DND-41 (cell line): ENCODE measurements at regions not wholly inside any gene's neighbourhood (a gene's known extent, or its start where the extent isn't known, plus 50 kb on each side); places are given as distances from the start of the nearest gene placed in this dataset.

Experiments
- ATAC-seq: fragments of 200-7000 bp; cut with Tn5 transposase; 3 replicates; pipeline ENCODE4 v1.9.1; 2021; ENCODE audit warnings: low read depth; ENCODE audit not compliant: insufficient read depth
- DNase-seq: peaks from one replicate; pipeline ENCODE4 v3.0.0-alpha.2; 2020
- H2AFZ ChIP-seq: 2 replicates; pipeline ENCODE4 v1.6.0; 2012; ENCODE audit warnings: low read depth, low read length
- H3K27ac ChIP-seq: 2 replicates; pipeline ENCODE4 v1.5.1; 2012; ENCODE audit warnings: low read length, inconsistent platforms
- H3K27me3 ChIP-seq: fragments of 200-600 bp; sonication (generic); 2 replicates; pipeline ENCODE4 v1.6.0; 2012; ENCODE audit warnings: low read length, mild to moderate bottlenecking, inconsistent platforms; ENCODE audit not compliant: insufficient read depth, poor library complexity
- H3K36me3 ChIP-seq: 2 replicates; pipeline ENCODE4 v1.5.1; 2012; ENCODE audit warnings: low read length, inconsistent platforms; ENCODE audit not compliant: insufficient read depth
- H3K4me1 ChIP-seq: 2 replicates; pipeline ENCODE4 v1.5.1; 2012; ENCODE audit warnings: mild to moderate bottlenecking, low read length; ENCODE audit not compliant: insufficient read depth
- H3K4me2 ChIP-seq: 2 replicates; pipeline ENCODE4 v1.6.0; 2012; ENCODE audit warnings: mild to moderate bottlenecking, moderate library complexity, low read length, inconsistent platforms; ENCODE audit not compliant: insufficient read depth
- H3K4me3 ChIP-seq, 2 experiments: fragments of 200-600 bp in 1 of 2; shearing (Covaris generic) in 1 of 2; 2 replicates each; pipeline ENCODE4 v1.5.1; 2012 to 2016; ENCODE audit warnings: inconsistent platforms in 2 of 2, low read length in 2 of 2, mild to moderate bottlenecking in 2 of 2, low read depth in 1 of 2, moderate library complexity in 1 of 2
- H3K79me2 ChIP-seq: 2 replicates; pipeline ENCODE4 v1.6.0; 2012; ENCODE audit warnings: low read length, inconsistent platforms; ENCODE audit not compliant: insufficient read depth
- H3K9ac ChIP-seq: 2 replicates; pipeline ENCODE4 v1.6.0; 2012; ENCODE audit warnings: low read depth, mild to moderate bottlenecking, inconsistent platforms, low read length, moderate library complexity
- H3K9me3 ChIP-seq: 2 replicates; pipeline ENCODE4 v1.5.1; 2012; ENCODE audit warnings: low read length, moderate library complexity, mild to moderate bottlenecking, inconsistent platforms; ENCODE audit not compliant: insufficient read depth, severe bottlenecking
- H4K20me1 ChIP-seq: 2 replicates; pipeline ENCODE4 v1.6.0; 2012; ENCODE audit warnings: low read length; ENCODE audit not compliant: insufficient read depth
- EZH2 ChIP-seq: IDR thresholded peaks from 3 replicates; pipeline ENCODE4 v1.6.1; 2012; ENCODE audit warnings: borderline replicate concordance, low read depth, mild to moderate bottlenecking, moderate library complexity, low read length, inconsistent platforms; ENCODE audit not compliant: severe bottlenecking
- TF ChIP-seq, protein P1 (sequence below): IDR thresholded peaks from 2 replicates; pipeline ENCODE4 v1.5.1; 2012; ENCODE audit warnings: borderline replicate concordance, low read length, moderate library complexity, mild to moderate bottlenecking; ENCODE audit not compliant: poor library complexity, severe bottlenecking; ENCODE audit errors: extremely low read depth

DNA sequence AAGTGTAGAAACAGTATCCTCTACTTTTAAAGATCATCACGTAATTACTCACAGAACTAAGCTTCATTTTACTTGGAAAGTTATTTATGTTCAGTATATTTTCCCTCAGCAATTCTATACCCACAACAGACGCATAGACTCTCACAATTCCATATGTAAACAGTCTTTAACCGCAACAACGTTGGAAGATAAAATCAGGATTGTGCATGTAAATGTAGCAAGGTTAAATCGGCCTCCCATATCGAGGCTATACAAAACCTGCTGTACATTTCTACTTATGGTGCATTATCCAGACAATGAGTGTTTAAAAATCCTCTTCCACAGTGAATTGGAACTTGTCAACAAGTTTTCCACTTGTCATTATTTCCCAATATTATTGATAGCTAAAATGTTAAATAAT is 581.1 kb downstream of the SLC16A7 start:
- H3K9ac ChIP-seq: no peak overlapping the region
- no peaks in the 10 kb centered on the region for H3K36me3 ChIP-seq
- no peak overlapping the region for H3K27ac ChIP-seq
- H3K4me3 ChIP-seq: no peak overlapping the region
- H2AFZ ChIP-seq: no peak overlapping the region
- H3K79me2 ChIP-seq: no peaks in the 10 kb centered on the region
- H4K20me1 ChIP-seq: no peaks in the 10 kb centered on the region
- H3K9me3 ChIP-seq: no peaks in the 10 kb centered on the region
- DNase-seq (no peak), ATAC-seq (no peak)
- H3K27me3 ChIP-seq: no peaks in the 10 kb centered on the region
- TF ChIP-seq EZH2: no peak
- TF ChIP-seq, protein P1, sequence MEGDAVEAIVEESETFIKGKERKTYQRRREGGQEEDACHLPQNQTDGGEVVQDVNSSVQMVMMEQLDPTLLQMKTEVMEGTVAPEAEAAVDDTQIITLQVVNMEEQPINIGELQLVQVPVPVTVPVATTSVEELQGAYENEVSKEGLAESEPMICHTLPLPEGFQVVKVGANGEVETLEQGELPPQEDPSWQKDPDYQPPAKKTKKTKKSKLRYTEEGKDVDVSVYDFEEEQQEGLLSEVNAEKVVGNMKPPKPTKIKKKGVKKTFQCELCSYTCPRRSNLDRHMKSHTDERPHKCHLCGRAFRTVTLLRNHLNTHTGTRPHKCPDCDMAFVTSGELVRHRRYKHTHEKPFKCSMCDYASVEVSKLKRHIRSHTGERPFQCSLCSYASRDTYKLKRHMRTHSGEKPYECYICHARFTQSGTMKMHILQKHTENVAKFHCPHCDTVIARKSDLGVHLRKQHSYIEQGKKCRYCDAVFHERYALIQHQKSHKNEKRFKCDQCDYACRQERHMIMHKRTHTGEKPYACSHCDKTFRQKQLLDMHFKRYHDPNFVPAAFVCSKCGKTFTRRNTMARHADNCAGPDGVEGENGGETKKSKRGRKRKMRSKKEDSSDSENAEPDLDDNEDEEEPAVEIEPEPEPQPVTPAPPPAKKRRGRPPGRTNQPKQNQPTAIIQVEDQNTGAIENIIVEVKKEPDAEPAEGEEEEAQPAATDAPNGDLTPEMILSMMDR: no peak
- no peaks in the 10 kb centered on the region for H3K4me1 ChIP-seq
- H3K4me2 ChIP-seq: no peak overlapping the region

DNA sequence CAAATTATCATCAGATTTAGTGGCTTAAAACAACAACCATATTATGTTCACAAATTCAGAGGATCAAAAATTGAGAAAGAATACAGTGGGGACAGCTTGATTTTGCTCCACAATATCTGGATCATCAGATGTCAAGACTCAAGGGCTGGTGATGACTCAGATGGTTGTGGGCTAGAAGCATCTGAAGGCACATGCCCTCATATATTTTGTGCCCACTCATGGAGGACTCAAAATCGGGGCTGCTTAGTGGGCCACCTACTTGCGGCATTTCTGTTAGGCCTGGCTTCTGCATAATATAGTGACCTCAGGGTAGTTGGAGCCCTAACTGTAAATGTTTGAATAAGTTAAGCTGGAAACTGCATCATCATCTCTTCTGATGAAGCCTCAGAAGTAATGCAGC is 584.5 kb downstream of the SLC16A7 start:
- Histone ChIP-seq H3K27me3 (no peaks in the 10 kb centered on the region), H3K36me3 (no peaks in the 10 kb centered on the region), H3K9me3 (no peaks in the 10 kb centered on the region), H4K20me1 (no peaks in the 10 kb centered on the region), H2AFZ (no peak overlapping the region), H3K9ac (no peak overlapping the region), H3K4me2 (no peak overlapping the region), H3K4me3 (no peak overlapping the region), H3K4me1 (no peaks in the 10 kb centered on the region), H3K27ac (no peak overlapping the region), H3K79me2 (no peaks in the 10 kb centered on the region)
- DNase-seq (no peak), ATAC-seq (no peak)
- TF ChIP-seq, protein P1: no peak
- TF ChIP-seq EZH2: no peak

DNA sequence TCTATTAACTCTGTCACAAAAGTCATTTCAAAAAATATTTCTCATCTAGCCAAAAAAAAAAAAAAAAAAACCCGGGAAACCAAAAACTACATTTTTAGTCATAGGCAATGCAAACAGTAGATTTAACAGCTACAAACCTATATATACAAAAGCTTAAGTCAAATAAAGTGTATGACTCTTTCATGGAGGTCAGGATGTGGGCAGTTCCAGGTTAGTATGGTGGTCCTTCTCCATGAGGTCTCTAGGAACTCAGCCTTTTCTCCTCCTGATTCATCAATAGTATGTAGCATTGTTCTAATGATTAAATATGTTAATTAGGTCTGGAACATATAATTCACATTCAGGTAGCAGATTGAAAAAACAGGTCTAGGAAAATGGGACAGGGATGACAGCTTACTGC is 586.5 kb downstream of the SLC16A7 start:
- H3K27me3 ChIP-seq: no peaks in the 10 kb centered on the region
- TF ChIP-seq, protein P1: no peak
- TF ChIP-seq EZH2: no peak
- no peak for DNase-seq

DNA sequence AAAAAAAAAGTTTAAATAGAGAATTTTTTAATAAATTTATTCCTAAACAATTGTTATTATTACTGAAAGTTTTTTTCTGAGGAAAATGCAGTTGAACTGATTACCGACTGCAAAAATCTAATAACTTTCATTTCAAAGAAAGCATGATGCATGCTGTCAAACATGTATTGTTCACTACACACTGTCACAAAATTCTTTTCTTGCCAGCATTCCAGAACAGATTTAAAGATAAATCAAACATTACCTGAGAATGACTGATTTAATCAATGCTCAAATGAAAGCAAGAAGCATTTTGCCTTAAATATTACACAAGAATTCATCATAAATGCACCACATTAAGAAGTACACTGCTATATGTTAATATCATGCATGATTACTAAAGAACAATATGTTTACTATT is 588.3 kb downstream of the SLC16A7 start:
- no peaks in the 10 kb centered on the region for H3K79me2 ChIP-seq
- no peaks in the 10 kb centered on the region for H3K9me3 ChIP-seq
- no peak overlapping the region for H3K9ac ChIP-seq
- no peaks in the 10 kb centered on the region for H4K20me1 ChIP-seq
- no peaks in the 10 kb centered on the region for H3K4me1 ChIP-seq
- no peak overlapping the region for H3K4me3 ChIP-seq
- H3K27ac ChIP-seq: no peak overlapping the region
- H3K36me3 ChIP-seq: no peaks in the 10 kb centered on the region
- H3K4me2 ChIP-seq: no peak overlapping the region
- ATAC-seq (no peak), DNase-seq (no peak)
- no peaks in the 10 kb centered on the region for H3K27me3 ChIP-seq
- no peak for TF ChIP-seq EZH2
- TF ChIP-seq, protein P1: no peak
- H2AFZ ChIP-seq: no peak overlapping the region

More for the DNA sequence above, 586.5 kb downstream of the SLC16A7 start:
- ATAC-seq: no peak
- H2AFZ ChIP-seq: no peak overlapping the region
- no peaks in the 10 kb centered on the region for H3K9me3 ChIP-seq
- H3K4me2 ChIP-seq: no peak overlapping the region
- H3K4me3 ChIP-seq: no peak overlapping the region
- no peak overlapping the region for H3K9ac ChIP-seq
- H3K36me3 ChIP-seq: no peaks in the 10 kb centered on the region
- no peak overlapping the region for H3K27ac ChIP-seq
- no peaks in the 10 kb centered on the region for H3K4me1 ChIP-seq
- H3K79me2 ChIP-seq: no peaks in the 10 kb centered on the region
- H4K20me1 ChIP-seq: no peaks in the 10 kb centered on the region
